Osteoblast (primary cell): ENCODE measurements at regions not wholly inside any gene's neighbourhood (a gene's known extent, or its start where the extent isn't known, plus 50 kb on each side); places are given as distances from the start of the nearest gene placed in this dataset.

Experiments
- DNase-seq: peaks from one replicate; pipeline ENCODE4 v3.0.0; 2011; ENCODE audit warnings: low spot score, mixed read lengths; ENCODE audit not compliant: insufficient read length; ENCODE audit errors: missing footprints
- H2AFZ ChIP-seq: 2 replicates; pipeline ENCODE4 v1.6.0; 2011; ENCODE audit warnings: mild to moderate bottlenecking, low read length
- H3K27ac ChIP-seq: 2 replicates; pipeline ENCODE4 v1.5.1; 2011; ENCODE audit warnings: mild to moderate bottlenecking, low read depth, low read length, moderate library complexity
- H3K27me3 ChIP-seq: 2 replicates; pipeline ENCODE4 v1.6.0; 2012; ENCODE audit warnings: mild to moderate bottlenecking, control low read depth, inconsistent platforms, low read length, moderate library complexity; ENCODE audit not compliant: insufficient read depth
- H3K36me3 ChIP-seq: 2 replicates; pipeline ENCODE4 v1.5.1; 2011; ENCODE audit warnings: mild to moderate bottlenecking, low read length, control low read depth, moderate library complexity; ENCODE audit not compliant: insufficient read depth
- H3K4me1 ChIP-seq: 2 replicates; pipeline ENCODE4 v1.5.1; 2011; ENCODE audit warnings: mild to moderate bottlenecking, low read length, control low read depth, moderate library complexity; ENCODE audit not compliant: insufficient read depth
- H3K4me2 ChIP-seq: 2 replicates; pipeline ENCODE4 v1.6.0; 2011; ENCODE audit warnings: mild to moderate bottlenecking, low read length; ENCODE audit not compliant: insufficient read depth
- H3K4me3 ChIP-seq: fragments of 200-600 bp; sonication (generic); 3 replicates; pipeline ENCODE4 v1.5.1; 2012; ENCODE audit warnings: mild to moderate bottlenecking, low read length, inconsistent platforms; ENCODE audit not compliant: insufficient read depth
- H3K79me2 ChIP-seq: 2 replicates; pipeline ENCODE4 v1.6.0; 2012; ENCODE audit warnings: mild to moderate bottlenecking, low read length, control low read depth, inconsistent platforms; ENCODE audit not compliant: insufficient read depth
- H3K9me3 ChIP-seq: 2 replicates; pipeline ENCODE4 v1.5.1; 2011; ENCODE audit warnings: low read depth, low read length, control low read depth
- H4K20me1 ChIP-seq: 2 replicates; pipeline ENCODE4 v1.6.0; 2012; ENCODE audit warnings: mild to moderate bottlenecking, low read length, control low read depth; ENCODE audit not compliant: insufficient read depth
- TF ChIP-seq, protein P1 (sequence below): IDR thresholded peaks from 2 replicates; pipeline ENCODE4 v1.5.1; 2011; ENCODE audit warnings: mild to moderate bottlenecking, low read depth, low read length, moderate library complexity; ENCODE audit errors: extremely low read depth

DNA sequence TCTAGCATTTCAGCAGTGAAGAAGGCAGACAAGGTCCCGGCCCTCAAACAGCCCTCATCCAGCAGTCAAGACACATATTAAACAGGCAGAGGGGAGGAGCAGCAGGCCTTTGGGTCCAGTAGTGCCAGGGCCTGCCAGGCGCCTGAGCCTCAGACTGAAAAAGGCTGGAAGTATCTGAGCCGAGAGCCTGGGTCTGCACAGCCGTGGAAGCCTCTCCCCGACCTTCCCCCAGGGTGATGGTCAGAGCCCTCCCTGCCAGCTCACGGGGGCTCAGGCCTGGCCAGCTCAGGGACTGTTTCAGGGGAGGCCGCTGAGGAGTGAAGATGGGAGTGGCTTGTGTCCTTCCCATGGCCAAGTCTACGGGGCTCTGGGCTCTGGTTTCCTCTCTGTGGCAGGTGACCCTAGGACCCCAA, 565.2 kb downstream of the PTPRU start:
- H3K9me3 ChIP-seq: no peaks in the 10 kb centered on the region
- no peaks in the 10 kb centered on the region for H3K36me3 ChIP-seq
- no peaks in the 10 kb centered on the region for H3K79me2 ChIP-seq
- no peaks in the 10 kb centered on the region for H3K4me1 ChIP-seq
- no peak overlapping the region for H2AFZ ChIP-seq
- no peak overlapping the region for H3K27ac ChIP-seq
- no peak for DNase-seq
- no peaks in the 10 kb centered on the region for H4K20me1 ChIP-seq
- peaks cover 4% of the 10 kb centered on the region for H3K27me3 ChIP-seq
- H3K4me3 ChIP-seq: no peak overlapping the region
- no peak overlapping the region for H3K4me2 ChIP-seq
- TF ChIP-seq, protein P1, sequence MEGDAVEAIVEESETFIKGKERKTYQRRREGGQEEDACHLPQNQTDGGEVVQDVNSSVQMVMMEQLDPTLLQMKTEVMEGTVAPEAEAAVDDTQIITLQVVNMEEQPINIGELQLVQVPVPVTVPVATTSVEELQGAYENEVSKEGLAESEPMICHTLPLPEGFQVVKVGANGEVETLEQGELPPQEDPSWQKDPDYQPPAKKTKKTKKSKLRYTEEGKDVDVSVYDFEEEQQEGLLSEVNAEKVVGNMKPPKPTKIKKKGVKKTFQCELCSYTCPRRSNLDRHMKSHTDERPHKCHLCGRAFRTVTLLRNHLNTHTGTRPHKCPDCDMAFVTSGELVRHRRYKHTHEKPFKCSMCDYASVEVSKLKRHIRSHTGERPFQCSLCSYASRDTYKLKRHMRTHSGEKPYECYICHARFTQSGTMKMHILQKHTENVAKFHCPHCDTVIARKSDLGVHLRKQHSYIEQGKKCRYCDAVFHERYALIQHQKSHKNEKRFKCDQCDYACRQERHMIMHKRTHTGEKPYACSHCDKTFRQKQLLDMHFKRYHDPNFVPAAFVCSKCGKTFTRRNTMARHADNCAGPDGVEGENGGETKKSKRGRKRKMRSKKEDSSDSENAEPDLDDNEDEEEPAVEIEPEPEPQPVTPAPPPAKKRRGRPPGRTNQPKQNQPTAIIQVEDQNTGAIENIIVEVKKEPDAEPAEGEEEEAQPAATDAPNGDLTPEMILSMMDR: no peak

DNA sequence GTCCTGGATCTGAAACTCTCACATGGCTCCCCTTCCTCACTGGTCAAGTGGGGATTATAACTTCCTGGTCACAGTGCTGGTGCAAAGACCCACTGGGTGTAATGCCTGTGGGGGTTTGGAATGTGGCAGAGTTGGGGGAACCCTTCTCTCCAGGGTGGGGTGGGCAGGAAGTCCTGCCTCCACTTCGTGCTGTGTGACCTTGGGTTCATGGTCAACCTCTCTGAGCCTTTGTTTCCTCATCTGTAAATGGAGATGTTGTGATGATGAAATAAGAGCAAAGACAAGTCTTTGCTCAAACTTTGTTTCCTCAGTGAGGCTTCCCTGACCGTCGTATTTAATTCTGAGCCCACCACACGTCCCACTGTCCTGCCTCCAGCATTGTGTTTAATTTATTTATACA, 564.7 kb downstream of the PTPRU start:
- no peak for DNase-seq
- Histone ChIP-seq H3K27me3 (peaks cover 2% of the 10 kb centered on the region), H3K79me2 (no peaks in the 10 kb centered on the region), H3K4me1 (no peaks in the 10 kb centered on the region), H3K27ac (no peak overlapping the region), H3K9me3 (no peaks in the 10 kb centered on the region), H4K20me1 (no peaks in the 10 kb centered on the region), H3K4me2 (no peak overlapping the region), H3K36me3 (no peaks in the 10 kb centered on the region), H2AFZ (no peak overlapping the region), H3K4me3 (no peak overlapping the region)
- TF ChIP-seq, protein P1: no peak

DNA sequence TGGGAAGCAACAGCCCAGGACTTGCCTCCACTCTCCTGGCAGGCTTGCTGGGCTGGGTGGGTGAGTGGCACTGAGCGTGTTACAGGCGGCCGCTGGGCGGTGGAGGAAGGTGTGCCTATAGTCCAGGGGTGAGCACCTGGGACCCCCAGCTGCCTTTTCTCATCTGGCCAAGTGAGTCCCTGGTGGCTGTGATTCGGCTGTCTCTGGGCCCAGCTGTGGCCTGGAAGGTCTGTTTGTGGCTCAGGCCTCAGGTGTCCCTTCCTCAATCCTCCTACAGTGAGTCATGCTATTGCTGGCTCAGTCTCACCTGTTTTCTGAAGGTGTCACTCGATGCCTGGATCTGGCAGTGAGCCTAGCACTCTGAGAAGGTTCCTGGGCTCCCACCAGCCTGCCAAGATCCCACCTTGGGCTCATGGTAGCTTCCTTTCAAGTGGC, 564.2 kb downstream of the PTPRU start:
- no peak for DNase-seq
- no peaks in the 10 kb centered on the region for H4K20me1 ChIP-seq
- no peak overlapping the region for H3K27ac ChIP-seq
- H3K4me3 ChIP-seq: no peak overlapping the region
- no peaks in the 10 kb centered on the region for H3K27me3 ChIP-seq
- no peaks in the 10 kb centered on the region for H3K4me1 ChIP-seq
- TF ChIP-seq, protein P1: no peak
- no peaks in the 10 kb centered on the region for H3K9me3 ChIP-seq
- no peaks in the 10 kb centered on the region for H3K79me2 ChIP-seq
- H3K36me3 ChIP-seq: no peaks in the 10 kb centered on the region
- H3K4me2 ChIP-seq: no peak overlapping the region
- H2AFZ ChIP-seq: no peak overlapping the region

GRCh38 chr1:29800120-29800519, 563.8 kb downstream of the PTPRU start:
- H3K4me3 ChIP-seq: no peak overlapping the region
- TF ChIP-seq, protein P1: no peak
- H3K79me2 ChIP-seq: no peaks in the 10 kb centered on the region
- H3K4me1 ChIP-seq: no peaks in the 10 kb centered on the region
- no peaks in the 10 kb centered on the region for H4K20me1 ChIP-seq
- no peak overlapping the region for H3K4me2 ChIP-seq
- no peaks in the 10 kb centered on the region for H3K9me3 ChIP-seq
- H2AFZ ChIP-seq: no peak overlapping the region
- no peaks in the 10 kb centered on the region for H3K27me3 ChIP-seq
- no peaks in the 10 kb centered on the region for H3K36me3 ChIP-seq
- no peak for DNase-seq
- H3K27ac ChIP-seq: no peak overlapping the region
